ENCODE measurements at regions not wholly inside any gene's neighbourhood (a gene's known extent, or its start where the extent isn't known, plus 50 kb on each side); places are given as distances from the start of the nearest gene placed in this dataset.

- TF ChIP-seq CTCF (IDR thresholded peaks at IDR 0.05) (no peak), POLR2A (IDR thresholded peaks at IDR 0.05) (no peak), EP300 (IDR thresholded peaks at IDR 0.05) (no peak)
These were observed 766.9 kb upstream of the ADAMTS16 start for GRCh38 chr5:4373051-4373820.

Data from ovary (tissue), 3 donors.